ENCODE measurements at regions not wholly inside any gene's neighbourhood (a gene's known extent, or its start where the extent isn't known, plus 50 kb on each side); places are given as distances from the start of the nearest gene placed in this dataset.
"Not testable (repeated sequence)": the region's sequence is repeated elsewhere in the genome, so short reads cannot be mapped to it uniquely, and the experiment has no call there.

DNA sequence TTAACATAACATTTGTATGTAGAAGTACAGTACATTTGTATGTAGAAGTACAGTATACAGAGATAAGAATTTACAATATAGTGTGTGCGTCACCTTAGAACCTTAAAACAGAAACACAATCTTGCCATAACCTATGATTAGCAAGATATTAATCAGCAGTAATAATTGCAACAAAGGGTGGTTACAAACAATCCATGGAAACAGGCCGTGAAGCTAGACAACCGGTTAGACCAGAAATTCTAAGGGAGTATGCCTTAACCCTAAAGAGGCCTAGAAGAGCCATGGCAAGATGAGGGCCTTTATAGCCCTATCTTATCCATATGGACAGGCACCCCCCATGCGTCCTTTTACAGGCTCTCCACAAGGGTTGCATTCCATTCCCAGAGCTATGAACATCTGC, 605.9 kb downstream of the KCNT2 start:
- DNase-seq (ENCODE audit: low spot score) = not testable (repeated sequence)

GRCh38 chr1:196001188-196001587, 607.1 kb downstream of the KCNT2 start:
- no peak for DNase-seq (ENCODE audit: low spot score)

- no peak for DNase-seq (ENCODE audit: low spot score)
These were observed 609.2 kb downstream of the KCNT2 start for GRCh38 chr1:195999022-195999421.

DNA sequence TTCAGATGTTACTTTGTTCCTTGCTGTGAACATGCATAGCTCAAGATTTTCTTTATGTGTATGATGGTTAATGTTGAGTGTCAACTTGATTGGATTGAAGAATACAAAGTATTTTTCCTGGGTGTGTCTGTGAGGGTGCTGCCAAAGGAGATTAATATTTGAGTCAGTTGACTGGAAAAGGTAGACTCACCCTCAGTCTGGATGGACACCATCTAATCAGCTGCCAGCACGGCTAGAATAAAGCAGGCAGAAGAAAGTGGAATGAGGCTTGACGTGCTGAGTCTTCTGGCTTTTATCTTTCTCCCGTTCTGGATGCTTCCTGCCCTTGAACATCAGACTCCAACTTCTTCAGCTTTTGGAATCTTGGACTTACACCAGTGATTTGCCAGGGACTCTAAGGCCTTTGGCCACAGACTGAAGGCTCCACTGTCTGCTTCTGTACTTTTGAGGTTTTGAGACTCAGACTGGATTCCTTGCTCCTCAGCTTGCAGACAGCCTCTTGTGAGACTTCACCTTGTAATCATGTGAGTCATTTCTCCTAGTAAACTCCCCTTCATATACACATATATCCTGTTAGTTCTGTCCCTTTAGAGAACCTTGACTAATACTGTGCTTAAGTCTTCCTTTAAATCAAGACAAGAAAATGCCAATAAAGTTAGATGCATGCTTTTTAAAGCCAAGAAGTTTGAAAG, 626.6 kb downstream of the KCNT2 start:
- DNase-seq (ENCODE audit: low spot score) = no peak

- DNase-seq (ENCODE audit: low spot score) = no peak
These were observed 628.6 kb downstream of the KCNT2 start for GRCh38 chr1:195979646-195980045.

- DNase-seq (ENCODE audit: low spot score) = no peak
These were observed 634.8 kb downstream of the KCNT2 start for GRCh38 chr1:195973311-195973904.

DNA sequence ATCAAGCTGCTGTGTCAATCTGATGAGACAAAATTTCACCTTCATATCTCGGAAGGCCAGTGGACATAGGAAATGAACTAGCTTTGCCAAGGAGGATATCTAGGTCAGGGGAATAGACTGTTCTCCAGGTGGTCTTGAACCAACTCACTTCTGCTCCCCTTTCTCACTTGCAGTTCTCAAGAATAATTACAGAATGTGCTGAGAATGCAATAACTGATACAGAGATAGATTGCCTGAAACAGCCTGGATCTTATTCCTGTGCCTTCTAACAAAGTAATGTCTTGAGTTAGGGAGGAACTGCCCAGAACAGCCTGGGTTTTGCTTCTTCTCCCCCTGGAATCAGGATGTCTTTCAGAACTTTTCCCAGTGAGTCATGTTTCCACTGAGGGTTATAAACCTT, 636.7 kb downstream of the KCNT2 start:
- DNase-seq (ENCODE audit: low spot score) = no peak

GRCh38 chr1:195970209-195970608, 638.0 kb downstream of the KCNT2 start:
- DNase-seq (ENCODE audit: low spot score) = no peak

DNA sequence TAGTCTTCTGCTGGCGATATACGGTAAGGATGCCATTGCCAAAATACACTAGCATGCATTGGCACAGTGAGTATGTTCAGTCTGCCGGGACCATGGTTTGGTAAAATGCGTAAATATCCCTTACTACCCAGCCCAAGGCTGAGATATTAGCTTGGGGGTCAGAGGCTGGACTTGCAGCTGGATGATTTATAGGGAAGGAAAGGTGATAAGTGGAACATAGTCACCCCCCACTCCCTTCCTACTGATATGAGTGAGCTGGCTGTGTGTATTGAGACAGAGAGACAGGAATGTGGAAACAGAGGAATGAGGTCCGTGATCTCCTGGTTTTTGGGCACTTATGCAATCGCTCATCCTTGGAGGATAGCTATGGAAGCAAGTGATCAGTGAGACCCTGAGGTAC, 642.8 kb downstream of the KCNT2 start:
- no peak for DNase-seq (ENCODE audit: low spot score)

DNA sequence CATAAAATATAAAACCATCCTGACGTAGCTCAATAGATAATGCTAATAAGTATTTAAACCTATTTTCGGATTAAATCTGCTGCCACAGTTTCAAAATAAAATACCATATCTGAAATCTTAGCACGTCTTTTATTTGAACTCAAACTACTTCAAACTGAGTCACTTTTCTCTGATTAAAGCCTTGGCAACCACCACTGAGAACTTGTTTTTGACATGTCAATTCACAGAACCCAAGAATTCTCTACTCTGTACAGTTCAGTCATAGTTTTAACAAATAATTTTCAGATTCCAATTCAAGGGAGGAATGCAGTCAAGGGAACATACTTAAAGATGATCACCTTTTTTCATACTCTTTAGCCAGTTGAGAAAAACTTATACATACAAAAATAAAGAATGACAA, 643.2 kb downstream of the KCNT2 start:
- DNase-seq (ENCODE audit: low spot score) = no peak

DNA sequence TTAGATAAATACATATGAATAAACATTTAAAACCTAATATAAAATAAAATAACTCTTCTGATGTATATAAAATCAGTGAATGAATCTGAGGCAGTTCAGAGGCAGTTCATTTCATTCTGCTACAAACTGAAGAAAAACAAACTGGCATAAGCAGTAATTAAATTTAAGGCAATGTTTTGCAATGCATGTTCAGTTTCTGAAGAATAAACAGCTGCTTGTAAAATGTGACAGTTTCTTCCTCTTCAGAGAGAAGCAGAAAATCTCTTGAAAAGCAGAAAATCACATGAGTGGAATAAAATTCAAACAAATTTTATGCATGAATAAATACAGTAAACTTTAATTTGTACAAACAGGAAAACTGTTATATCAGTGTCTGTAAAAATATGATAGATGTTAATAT, 643.7 kb downstream of the KCNT2 start:
- DNase-seq (ENCODE audit: low spot score) = no peak

GRCh38 chr1:195962051-195962450, 646.2 kb downstream of the KCNT2 start:
- DNase-seq (ENCODE audit: low spot score) = no peak

GRCh38 chr1:195960580-195960979, 647.7 kb downstream of the KCNT2 start:
- DNase-seq (ENCODE audit: low spot score) = no peak

- no peak for DNase-seq (ENCODE audit: low spot score)
These were observed 650.1 kb downstream of the KCNT2 start for GRCh38 chr1:195958131-195958530.

GRCh38 chr1:195956845-195957244, 651.4 kb downstream of the KCNT2 start:
- DNase-seq (ENCODE audit: low spot score) = no peak

DNA sequence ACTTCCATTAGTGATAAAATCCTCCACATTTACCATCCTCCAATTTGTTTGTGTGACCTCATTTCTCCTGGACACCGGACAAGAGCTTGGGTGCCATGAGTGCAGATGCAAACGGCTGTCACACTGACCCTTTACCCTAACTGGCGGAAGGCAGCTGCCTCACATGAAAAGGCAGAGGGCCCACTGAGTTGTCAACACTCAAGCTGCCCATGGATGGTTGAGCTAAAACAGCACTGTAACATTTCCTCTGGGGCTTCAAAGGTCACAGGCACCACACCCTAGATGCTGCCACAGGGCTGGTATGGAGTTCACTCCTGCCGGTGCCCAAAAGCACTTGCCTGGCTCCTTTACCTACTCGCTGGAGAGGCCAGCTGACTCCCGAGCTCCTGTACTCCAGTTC, 653.4 kb downstream of the KCNT2 start:
- no peak for DNase-seq (ENCODE audit: low spot score)

- DNase-seq (ENCODE audit: low spot score) = no peak
These were observed 656.9 kb downstream of the KCNT2 start for GRCh38 chr1:195951313-195951712.

- no peak for DNase-seq (ENCODE audit: low spot score)
These were observed 659.9 kb downstream of the KCNT2 start for GRCh38 chr1:195948123-195948895.

GRCh38 chr1:195946500-195946899, 661.7 kb downstream of the KCNT2 start:
- no peak for DNase-seq (ENCODE audit: low spot score)

- DNase-seq (ENCODE audit: low spot score) = no peak
These were observed 666.4 kb downstream of the KCNT2 start for GRCh38 chr1:195941795-195942194.

- DNase-seq (ENCODE audit: low spot score) = no peak
These were observed 666.9 kb downstream of the KCNT2 start for GRCh38 chr1:195941314-195941713.

GRCh38 chr1:195939844-195940243, 668.4 kb downstream of the KCNT2 start:
- no peak for DNase-seq (ENCODE audit: low spot score)

- no peak for DNase-seq (ENCODE audit: low spot score)
These were observed 673.3 kb downstream of the KCNT2 start for GRCh38 chr1:195934817-195935553.

Data from D341Med (cell line).